ENCODE measurements at regions not wholly inside any gene's neighbourhood (a gene's known extent, or its start where the extent isn't known, plus 50 kb on each side); places are given as distances from the start of the nearest gene placed in this dataset.

DNA sequence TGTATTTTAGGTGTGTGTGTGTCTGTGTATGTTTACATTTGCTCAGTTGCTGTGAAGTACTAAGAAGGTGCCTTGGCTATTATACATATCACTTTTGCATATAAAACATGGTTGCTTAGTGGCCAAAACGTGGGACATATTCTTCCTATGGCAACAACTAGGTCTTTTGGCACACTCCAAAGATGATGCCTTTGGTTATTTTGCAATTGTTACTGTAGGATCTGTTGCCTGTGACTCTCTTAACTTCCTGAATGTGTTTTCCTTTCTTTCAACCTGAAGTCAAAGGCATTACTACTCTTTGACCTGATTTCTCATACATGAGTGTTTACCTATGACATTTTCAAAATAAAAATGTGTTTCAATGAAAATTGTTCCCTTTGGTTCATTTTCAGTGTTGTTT is 160.5 kb downstream of the UBE2E3 start:
- TF ChIP-seq, protein P1, sequence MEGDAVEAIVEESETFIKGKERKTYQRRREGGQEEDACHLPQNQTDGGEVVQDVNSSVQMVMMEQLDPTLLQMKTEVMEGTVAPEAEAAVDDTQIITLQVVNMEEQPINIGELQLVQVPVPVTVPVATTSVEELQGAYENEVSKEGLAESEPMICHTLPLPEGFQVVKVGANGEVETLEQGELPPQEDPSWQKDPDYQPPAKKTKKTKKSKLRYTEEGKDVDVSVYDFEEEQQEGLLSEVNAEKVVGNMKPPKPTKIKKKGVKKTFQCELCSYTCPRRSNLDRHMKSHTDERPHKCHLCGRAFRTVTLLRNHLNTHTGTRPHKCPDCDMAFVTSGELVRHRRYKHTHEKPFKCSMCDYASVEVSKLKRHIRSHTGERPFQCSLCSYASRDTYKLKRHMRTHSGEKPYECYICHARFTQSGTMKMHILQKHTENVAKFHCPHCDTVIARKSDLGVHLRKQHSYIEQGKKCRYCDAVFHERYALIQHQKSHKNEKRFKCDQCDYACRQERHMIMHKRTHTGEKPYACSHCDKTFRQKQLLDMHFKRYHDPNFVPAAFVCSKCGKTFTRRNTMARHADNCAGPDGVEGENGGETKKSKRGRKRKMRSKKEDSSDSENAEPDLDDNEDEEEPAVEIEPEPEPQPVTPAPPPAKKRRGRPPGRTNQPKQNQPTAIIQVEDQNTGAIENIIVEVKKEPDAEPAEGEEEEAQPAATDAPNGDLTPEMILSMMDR (IDR thresholded peaks at IDR 0.05) = no peak
- TF ChIP-seq POLR2A (IDR thresholded peaks at IDR 0.05; ENCODE audit: low read depth) = no peak

Data from esophagus muscularis mucosa (tissue), 3 donors.